Nucleus accumbens (tissue), 56 donors: ENCODE measurements at regions not wholly inside any gene's neighbourhood (a gene's known extent, or its start where the extent isn't known, plus 50 kb on each side); places are given as distances from the start of the nearest gene placed in this dataset.

Experiments
- DNase-seq, 56 donors: peaks; one replicate each; lab custom pipeline; 2025; lab: John Stamatoyannopoulos, UW

- DNase-seq: peak in 2 of 56 donors; percentile 4 to 5
Measured at GRCh38 chr1:114234408-114235124, 80.9 kb upstream of the SYT6 start.

- DNase-seq: no peak
Measured at GRCh38 chr1:114232691-114233090, 79.0 kb upstream of the SYT6 start.

DNA sequence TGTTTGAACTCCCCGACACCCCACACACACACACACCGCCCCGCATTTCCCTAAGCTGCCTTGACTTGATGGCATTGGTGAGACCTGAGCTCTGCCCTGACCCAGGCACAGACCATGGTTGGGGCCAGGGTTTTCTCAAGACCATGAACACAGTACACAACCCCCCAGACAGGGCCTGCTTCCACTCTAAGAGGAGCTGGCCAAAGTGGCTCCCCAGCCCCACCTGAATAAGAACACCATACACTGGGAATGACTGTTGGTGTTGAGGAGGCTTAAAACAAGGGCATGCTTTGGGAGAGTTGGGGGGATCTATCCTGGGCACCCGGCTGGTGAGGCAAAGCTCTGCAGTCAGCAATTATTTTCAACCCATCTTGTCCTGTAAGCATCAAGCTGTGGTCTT is 77.6 kb upstream of the SYT6 start:
- peak in 3 of 56 donors; percentile 5 to 22 (median 13) for DNase-seq

DNA sequence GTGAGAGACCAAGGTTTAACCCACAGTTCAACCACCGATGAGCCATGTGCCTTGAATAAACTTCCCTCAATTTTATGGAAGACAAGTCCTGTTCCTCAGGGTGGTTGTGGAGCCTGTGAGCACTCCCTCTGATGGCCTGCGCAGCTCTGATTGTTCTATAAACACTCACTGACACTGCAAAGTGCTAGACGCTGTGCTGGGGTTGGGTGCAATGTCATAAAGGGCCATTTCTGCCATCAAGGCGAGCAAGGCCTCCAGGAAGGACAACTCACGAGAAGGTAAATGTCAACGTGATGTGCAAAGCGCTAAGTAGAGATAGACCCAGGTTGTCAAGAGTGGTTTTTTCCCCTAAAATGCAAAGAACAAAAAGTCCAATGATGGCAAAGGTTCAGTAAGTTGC is 75.7 kb upstream of the SYT6 start:
- no peak for DNase-seq

DNA sequence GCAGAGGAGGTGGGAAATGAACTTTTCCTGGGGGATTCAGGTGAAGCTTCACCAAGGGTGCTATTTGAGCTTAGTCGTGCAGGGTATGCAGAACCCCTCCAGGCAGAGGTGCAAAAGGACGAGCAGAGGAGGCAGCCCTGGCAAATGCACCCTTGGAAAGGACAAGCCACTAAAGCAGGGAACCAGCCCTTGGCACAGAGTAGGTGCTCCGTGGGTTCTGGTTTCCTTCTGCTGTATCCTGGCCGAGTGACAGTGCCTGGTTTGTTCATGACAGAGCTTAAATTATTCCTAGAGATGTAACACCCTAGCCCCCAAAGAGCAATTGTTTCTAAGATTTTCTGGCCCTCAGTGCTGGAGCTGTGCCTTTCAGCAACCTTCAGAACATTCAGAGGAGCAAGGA is 73.4 kb upstream of the SYT6 start:
- no peak for DNase-seq

- no peak for DNase-seq
Measured at GRCh38 chr1:114224196-114224907, 70.7 kb upstream of the SYT6 start.

DNA sequence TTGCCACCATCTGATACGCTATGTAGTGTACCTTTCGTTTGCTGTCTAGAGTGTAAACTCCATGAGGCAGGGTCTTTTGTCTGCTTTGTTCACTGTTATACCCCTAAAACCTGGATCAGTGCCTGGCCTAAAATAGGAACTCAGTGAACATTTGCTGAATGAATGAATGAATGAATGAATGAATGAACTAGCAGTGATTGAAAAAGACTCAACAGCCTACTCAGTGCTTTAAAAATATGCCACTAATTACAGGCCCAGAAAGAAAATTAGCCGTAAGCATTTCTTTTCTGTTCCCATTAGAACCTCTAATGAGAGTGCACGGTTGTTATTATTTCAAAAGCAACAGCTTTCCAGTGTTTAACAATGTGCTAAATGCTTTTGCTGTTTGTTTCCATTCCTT is 69.3 kb upstream of the SYT6 start:
- DNase-seq: no peak

DNA sequence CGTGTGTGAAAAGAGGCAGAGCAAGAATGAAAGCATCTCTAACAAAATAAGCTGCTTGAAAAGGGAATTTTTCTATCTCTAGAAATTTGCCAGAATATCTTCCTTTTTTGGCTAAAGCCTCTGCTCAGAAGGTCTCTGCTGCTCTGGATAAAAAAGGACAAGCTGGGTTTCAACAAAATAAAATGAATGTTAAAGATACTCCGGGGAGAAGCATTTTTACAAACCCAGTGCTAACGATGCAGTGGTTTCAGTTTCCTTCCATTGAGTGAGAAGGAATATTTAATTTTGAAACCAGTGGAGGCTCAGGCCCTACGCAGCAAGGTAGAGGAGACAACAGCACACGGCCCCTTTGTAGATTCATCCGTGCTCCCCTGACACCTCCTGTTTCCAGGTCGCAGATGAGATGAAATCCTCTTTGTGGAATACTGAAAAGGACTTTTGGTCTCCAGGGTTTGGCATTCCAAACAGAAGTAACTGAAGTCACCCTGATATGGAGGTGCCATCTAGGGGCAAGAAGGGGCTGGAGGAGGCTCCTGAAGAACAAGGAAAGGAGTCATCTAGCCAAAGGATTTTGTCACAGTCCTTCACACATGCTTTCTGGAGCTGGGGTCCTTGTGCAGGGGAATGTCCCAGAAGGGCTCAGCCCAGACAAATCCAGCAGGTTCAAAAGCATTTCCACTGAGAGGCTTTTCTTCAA is 65.7 kb upstream of the SYT6 start:
- DNase-seq: peak in 5 of 56 donors; percentile 5 to 33 (median 14)

DNA sequence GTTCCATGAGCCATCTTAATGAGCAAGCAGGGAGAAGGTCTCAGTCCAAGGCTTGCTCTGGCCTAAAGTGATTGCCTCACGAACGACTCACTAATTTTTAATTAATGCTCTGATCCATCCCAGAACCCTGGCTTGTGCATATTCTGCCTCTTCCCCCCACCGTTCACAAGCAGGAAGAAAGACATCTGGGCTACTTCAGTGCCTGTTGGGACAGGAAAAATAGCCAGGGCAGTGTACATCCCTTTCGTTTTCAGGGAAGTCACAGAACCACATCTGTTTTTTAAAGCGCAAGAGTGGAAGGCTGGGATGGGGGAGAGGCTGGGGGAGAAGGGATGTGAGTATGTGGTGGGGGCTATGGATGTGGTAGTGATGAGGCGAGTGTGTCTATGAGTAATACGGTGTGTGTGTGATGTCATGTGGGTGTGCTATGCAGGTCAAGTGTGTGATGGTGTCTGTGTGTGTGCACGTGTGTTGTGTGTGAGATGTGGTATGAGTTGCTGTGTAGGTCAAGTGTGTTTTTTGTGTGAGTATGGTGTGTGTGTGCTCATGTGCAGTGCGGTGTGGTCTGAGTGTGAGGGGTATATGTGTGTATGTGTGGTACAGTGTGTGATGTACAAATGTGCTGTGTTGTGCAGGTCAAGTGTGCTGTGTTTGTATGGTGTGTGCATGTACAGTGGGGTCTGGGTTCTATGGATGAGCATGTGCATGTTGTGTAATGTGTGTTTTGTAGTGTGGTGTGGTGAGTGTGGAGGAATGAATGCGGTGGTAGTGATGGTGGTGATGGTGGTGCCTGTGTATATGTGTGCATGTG is 64.9 kb upstream of the SYT6 start:
- DNase-seq: no peak

- no peak for DNase-seq
Measured at GRCh38 chr1:114216431-114217173, 62.9 kb upstream of the SYT6 start.

DNA sequence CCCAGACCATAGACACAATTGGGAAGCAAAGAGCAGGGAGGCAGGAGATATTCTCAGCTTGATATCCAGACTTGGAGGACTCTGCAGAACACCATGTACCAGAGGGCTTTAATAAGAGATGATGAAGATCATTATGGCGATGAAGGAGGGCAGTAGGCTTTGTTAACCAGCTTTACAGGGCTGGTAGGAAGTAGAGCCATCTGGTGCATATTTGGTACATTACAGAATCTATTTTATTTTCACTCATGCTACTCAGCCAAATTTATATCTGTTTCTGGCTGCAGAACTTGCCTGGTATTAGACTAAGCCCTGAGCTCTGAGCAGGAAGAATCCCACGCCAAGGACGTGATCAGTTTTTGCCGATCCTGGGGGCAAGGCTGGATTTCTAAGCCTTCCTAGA is 61.8 kb upstream of the SYT6 start:
- DNase-seq: no peak

- DNase-seq: no peak
Measured at GRCh38 chr1:114214016-114214415, 60.3 kb upstream of the SYT6 start.

DNA sequence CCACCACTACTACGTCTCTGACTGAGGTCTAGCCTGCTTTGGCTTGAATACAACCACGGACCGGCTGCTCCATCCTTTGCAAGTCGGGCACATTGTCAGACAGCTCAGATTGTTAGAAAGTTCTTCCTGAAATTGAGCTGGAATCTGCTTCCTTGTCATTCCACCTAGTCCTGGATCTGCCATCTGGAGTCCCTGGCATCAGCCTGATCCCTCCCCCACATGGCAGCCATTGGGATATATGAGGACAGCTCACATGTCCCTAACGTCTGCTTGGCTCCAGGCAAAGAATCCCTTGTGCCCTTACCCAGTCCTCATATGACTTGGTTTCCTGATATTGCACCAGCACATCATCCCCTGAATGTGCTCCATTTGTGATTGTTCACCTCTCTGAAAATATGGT is 56.3 kb upstream of the SYT6 start:
- DNase-seq: no peak

DNA sequence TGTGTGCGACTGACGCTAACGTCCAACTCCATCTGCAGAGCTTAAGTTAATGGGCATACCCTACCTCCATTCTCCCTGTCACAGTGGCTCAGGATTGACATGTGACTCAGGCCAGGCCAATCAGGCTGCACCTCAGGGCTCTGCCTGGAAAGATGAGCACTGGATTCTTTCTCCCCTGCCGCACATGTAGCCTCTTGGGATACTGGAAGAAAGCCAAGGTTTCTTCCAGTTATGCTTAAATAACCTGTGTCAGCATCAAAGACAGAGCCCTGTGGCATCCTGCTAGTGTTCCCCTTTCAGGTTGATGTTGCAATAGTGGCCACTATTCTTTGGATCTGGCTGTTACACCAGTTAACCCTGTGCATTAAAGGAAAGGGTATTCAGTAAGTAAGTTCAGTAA is 55.0 kb upstream of the SYT6 start:
- no peak for DNase-seq

DNA sequence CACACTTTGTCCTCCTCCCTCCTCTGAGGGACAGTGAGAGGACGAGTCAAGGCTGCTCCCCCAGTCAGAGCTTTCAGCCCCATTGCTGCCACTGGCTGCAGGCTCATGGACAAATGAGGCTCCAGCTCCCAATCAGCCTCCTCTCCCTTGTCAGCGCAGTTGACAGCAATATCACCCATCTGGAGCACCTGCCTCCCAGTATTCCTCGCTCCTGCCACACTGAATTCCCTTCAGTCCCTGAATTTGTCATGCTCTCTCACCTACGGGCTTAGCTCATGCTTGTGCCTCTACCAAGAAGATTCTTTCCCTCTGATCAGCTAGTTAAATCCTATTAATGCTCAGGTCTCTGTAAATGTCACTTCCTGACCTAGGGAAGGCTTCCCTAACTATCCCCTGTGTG is 54.4 kb upstream of the SYT6 start:
- DNase-seq: peak in 4 of 56 donors; percentile 6 to 16 (median 9)

DNA sequence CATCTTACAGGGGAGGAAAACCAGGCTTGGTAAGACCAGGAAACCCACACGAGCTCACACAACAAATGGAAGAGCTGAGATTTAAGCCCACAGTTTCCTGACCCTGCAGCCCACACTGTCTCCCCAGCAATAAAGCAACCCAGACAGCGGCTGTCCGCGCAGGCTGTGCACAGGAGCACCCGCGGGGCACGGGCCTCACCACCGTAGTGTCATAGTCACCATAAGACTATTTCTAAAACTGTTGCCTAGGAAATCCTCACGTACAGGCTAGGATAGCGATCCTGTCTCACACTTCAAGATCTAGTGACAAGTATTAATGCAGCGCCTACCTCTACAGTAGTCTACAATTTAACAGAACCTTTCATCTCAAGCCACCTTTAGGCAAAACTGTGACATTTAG is 54.0 kb upstream of the SYT6 start:
- DNase-seq: no peak

GRCh38 chr1:114206392-114206791 is 52.7 kb upstream of the SYT6 start:
- no peak for DNase-seq

DNA sequence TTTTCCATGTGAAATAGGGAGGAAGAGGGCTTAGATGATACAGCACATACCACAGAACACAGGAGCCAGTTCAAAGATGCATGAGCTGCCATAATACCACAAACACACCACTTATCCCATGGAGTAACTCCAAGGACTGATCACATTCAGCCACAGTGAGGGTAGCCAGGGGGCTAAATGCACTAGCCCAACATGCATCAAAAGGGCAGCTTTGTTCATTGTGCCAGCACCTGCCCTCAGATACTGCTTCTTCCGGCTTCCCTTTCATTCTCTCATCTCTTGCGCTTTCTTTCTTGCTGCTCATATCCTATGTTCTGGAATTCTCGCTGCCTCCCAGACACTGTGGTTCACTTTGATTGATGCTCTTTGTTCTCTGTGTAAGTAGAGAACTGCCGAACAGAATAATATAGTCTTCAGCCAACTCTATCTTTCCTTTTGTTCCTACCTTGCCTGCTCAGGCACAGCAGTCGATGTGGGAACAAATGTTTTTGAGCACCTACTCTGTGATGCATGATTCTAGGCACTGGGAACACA is 50.0 kb upstream of the SYT6 start:
- no peak for DNase-seq
